RWPE2 (cell line): ENCODE measurements at regions not wholly inside any gene's neighbourhood (a gene's known extent, or its start where the extent isn't known, plus 50 kb on each side); places are given as distances from the start of the nearest gene placed in this dataset.
"Not testable (repeated sequence)": the region's sequence is repeated elsewhere in the genome, so short reads cannot be mapped to it uniquely, and the experiment has no call there.

Source experiments
- ATAC-seq: fragments of 200-7000 bp; cut with Tn5 transposase; 3 replicates; pipeline ENCODE4 v1.9.1; 2021; ENCODE audit warnings: low read depth
- DNase-seq: peaks from one replicate; pipeline ENCODE4 v3.0.0-alpha.2; 2020; ENCODE audit warnings: low spot score
- H3K27ac ChIP-seq: fragments of 450-650 bp; 2 replicates; pipeline ENCODE4 v1.5.1; 2017; ENCODE audit warnings: mild to moderate bottlenecking; ENCODE audit not compliant: poor library complexity, severe bottlenecking
- H3K27me3 ChIP-seq: fragments of 250-450 bp; sonication (Bioruptor Pico); 2 replicates; pipeline ENCODE4 v1.5.1; 2021; ENCODE audit warnings: mild to moderate bottlenecking, moderate library complexity; ENCODE audit not compliant: insufficient read depth, poor library complexity, severe bottlenecking
- H3K36me3 ChIP-seq: fragments of 250-450 bp; sonication (Bioruptor Pico); 2 replicates; pipeline ENCODE4 v1.5.1; 2020; ENCODE audit warnings: low read depth, mild to moderate bottlenecking, moderate library complexity
- H3K4me1 ChIP-seq: fragments of 250-450 bp; sonication (Bioruptor Pico); 2 replicates; pipeline ENCODE4 v1.5.1; 2021; ENCODE audit warnings: mild to moderate bottlenecking, moderate library complexity; ENCODE audit not compliant: insufficient read depth, poor library complexity, severe bottlenecking
- H3K4me3 ChIP-seq: fragments of 250-450 bp; sonication (Bioruptor Pico); 2 replicates; pipeline ENCODE4 v1.5.1; 2021; ENCODE audit warnings: mild to moderate bottlenecking, moderate library complexity; ENCODE audit not compliant: severe bottlenecking
- H3K9me3 ChIP-seq: fragments of 250-450 bp; sonication (Bioruptor Pico); 2 replicates; pipeline ENCODE4 v1.5.1; 2021; ENCODE audit warnings: mild to moderate bottlenecking, moderate library complexity; ENCODE audit not compliant: severe bottlenecking
- TF ChIP-seq, protein P1 (sequence below): fragments of 450-650 bp; IDR thresholded peaks from one replicate; pipeline ENCODE4 v1.5.1; 2017; ENCODE audit warnings: mild to moderate bottlenecking, moderate library complexity; ENCODE audit not compliant: poor library complexity, severe bottlenecking

DNA sequence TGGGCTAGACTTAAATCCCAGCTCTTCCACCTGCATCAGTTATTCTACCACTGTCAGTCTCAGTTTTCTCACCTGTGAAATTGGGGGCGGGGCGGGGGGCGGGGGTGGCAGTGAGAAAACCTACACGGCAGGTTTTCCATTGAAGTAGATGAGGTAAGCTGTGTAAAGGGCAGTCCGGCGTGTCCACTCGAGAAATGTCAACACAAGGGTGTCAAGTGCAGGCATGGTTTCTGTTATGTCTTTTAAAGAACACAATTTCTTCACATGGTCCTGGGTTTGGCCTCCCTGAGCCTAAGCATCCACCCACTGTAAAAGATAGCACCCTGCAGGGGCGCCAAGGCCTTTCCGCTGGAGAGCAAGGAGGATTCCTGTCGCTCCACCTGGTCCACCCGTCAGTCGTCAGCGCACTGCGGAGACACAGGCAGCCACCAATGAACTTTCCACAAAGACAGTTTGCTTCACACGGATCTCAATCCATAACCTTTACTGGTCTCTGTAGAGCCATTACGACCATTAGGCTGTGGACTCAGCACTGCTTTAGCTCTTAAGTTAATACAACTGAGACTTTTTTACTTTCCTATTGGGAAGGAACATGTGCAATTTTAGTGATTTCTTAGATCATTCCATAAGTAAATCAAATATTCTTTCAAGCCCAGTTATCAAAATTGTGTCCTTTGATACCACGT is 99.5 kb upstream of the FOXB1 start:
- Histone ChIP-seq H3K4me3 (no peak overlapping the region), H3K4me1 (no peaks in the 10 kb centered on the region), H3K9me3 (no peaks in the 10 kb centered on the region), H3K36me3 (no peaks in the 10 kb centered on the region), H3K27ac (no peak overlapping the region), H3K27me3 (peaks cover 3% of the 10 kb centered on the region)
- TF ChIP-seq, protein P1, sequence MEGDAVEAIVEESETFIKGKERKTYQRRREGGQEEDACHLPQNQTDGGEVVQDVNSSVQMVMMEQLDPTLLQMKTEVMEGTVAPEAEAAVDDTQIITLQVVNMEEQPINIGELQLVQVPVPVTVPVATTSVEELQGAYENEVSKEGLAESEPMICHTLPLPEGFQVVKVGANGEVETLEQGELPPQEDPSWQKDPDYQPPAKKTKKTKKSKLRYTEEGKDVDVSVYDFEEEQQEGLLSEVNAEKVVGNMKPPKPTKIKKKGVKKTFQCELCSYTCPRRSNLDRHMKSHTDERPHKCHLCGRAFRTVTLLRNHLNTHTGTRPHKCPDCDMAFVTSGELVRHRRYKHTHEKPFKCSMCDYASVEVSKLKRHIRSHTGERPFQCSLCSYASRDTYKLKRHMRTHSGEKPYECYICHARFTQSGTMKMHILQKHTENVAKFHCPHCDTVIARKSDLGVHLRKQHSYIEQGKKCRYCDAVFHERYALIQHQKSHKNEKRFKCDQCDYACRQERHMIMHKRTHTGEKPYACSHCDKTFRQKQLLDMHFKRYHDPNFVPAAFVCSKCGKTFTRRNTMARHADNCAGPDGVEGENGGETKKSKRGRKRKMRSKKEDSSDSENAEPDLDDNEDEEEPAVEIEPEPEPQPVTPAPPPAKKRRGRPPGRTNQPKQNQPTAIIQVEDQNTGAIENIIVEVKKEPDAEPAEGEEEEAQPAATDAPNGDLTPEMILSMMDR: no peak
- no peak for ATAC-seq
- no peak for DNase-seq

DNA sequence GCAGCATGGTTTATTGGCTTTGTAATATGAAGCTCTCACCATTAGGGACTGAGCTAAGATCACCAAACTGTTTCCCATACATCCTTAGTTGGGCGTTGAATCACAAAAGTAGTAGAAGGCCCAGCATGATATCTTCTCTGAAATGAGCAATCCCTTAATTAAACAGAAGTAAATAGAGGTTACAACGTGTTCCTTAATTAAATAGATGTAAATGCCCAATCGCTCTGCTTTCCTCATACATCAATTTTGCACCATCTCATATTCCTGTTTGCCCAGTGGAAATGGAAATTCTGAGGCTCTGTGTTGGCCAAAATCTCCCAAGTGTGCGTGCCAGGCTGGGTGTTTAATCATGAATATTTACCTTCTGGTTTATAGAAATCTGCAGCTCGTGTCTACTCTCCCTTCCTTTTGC is 107.4 kb upstream of the FOXB1 start:
- Histone ChIP-seq H3K27me3 (no peaks in the 10 kb centered on the region), H3K4me3 (no peak overlapping the region), H3K9me3 (no peaks in the 10 kb centered on the region), H3K36me3 (no peaks in the 10 kb centered on the region), H3K27ac (no peak overlapping the region), H3K4me1 (peaks cover 13% of the 10 kb centered on the region)
- TF ChIP-seq, protein P1: no peak
- ATAC-seq (no peak), DNase-seq (no peak)

DNA sequence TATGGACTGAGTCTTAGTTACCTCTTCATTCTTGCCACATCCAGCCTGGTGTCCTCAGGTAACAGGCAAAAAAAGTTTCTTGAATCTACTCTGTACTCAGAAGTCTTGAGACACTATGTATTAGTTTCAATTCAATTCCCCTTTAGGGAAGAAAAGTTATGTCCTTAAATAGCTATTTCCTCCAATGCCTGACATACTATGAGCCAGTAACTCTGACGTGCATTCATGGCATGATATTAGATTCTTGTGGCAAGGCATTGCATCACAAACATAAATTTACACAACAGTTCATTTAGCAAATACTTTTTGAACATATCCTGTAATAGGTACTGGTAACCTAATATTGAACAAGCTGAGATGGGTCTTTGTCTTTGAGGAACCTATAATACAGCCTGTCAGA is 109.3 kb upstream of the FOXB1 start:
- ATAC-seq (peak; percentile 61), DNase-seq (no peak)
- TF ChIP-seq, protein P1: no peak
- peak overlapping the region; percentile 8 for H3K27ac ChIP-seq
- H3K4me3 ChIP-seq: no peak overlapping the region
- no peaks in the 10 kb centered on the region for H3K27me3 ChIP-seq
- H3K4me1 ChIP-seq: peaks cover 13% of the 10 kb centered on the region
- H3K9me3 ChIP-seq: no peaks in the 10 kb centered on the region
- H3K36me3 ChIP-seq: no peaks in the 10 kb centered on the region

DNA sequence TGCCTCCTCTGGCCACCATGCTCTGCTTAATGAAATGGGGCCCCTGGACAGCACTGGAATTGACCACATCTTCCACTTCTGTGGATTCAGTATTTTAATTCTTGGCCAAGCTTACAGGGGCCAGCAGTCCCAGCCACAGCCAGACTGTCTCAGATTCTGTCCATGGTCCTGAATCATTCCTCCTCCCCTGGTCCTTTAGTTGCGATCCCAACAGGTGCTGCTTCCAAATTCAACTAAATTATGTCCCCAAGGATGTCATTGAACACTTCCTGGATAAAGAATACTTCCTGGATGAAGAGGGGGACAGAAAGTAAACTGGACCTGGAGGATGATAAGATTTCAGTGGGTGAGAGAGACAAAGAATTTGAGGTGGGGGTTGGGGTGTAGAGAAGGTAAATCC is 111.1 kb upstream of the FOXB1 start:
- ATAC-seq: peak; percentile 67; the same call in 2 of the 3 replicates

DNA sequence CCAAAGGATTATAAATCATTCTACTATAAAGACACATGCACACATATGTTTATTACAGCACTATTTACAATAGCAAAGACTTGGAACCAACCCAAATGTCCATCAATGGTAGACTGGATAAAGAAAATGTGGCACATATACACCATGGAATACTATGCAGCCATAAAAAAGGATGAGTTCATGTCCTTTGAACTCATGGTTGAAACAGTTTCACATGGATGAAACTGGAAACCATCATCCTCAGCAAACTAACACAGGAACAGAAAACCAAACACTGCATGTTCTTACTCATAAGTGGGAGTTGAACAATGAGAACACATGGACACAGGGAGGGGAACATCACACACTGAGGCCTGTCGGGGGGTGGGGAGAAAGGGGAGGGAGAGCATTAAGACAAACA is 116.2 kb upstream of the FOXB1 start:
- not testable (repeated sequence) for DNase-seq, ATAC-seq, H3K27me3 ChIP-seq, H3K36me3 ChIP-seq, H3K27ac ChIP-seq, H3K4me3 ChIP-seq, H3K9me3 ChIP-seq
- H3K4me1 ChIP-seq: peaks cover 12% of the 10 kb centered on the region

More for the DNA sequence above, 111.1 kb upstream of the FOXB1 start:
- Histone ChIP-seq H3K9me3 (no peaks in the 10 kb centered on the region), H3K27ac (no peak overlapping the region), H3K36me3 (no peaks in the 10 kb centered on the region), H3K27me3 (no peaks in the 10 kb centered on the region), H3K4me3 (no peak overlapping the region), H3K4me1 (peaks cover 13% of the 10 kb centered on the region)
- TF ChIP-seq, protein P1: no peak
- DNase-seq: no peak
